ENCODE measurements at regions not wholly inside any gene's neighbourhood (a gene's known extent, or its start where the extent isn't known, plus 50 kb on each side); places are given as distances from the start of the nearest gene placed in this dataset.

GRCh38 chr3:87044409-87044808 is 53.5 kb upstream of the VGLL3 start:
- TF ChIP-seq CBX3 (IDR thresholded peaks at IDR 0.05; ENCODE audit: borderline replicate concordance, low read depth) (no peak), HDAC2 (IDR thresholded peaks at IDR 0.05) (no peak), BRCA1 (IDR thresholded peaks at IDR 0.05; ENCODE audit: low read depth, low read length) (no peak)
- H3K4me1 ChIP-seq (ENCODE audit: control insufficient read depth, insufficient read depth, low read length): no peaks in the 10 kb centered on the region
- intact Hi-C loops (cut with micrococcal nuclease; ENCODE audit: unreplicated experiment): no loop called here
- H3K79me2 ChIP-seq (ENCODE audit: control insufficient read depth, insufficient read depth, low read length): no peaks in the 10 kb centered on the region
- CTCF ChIA-PET: no interaction called here
- H3K27ac ChIP-seq (ENCODE audit: control insufficient read depth, insufficient read depth): no peak overlapping the region
- SMC1A ChIA-PET (ENCODE audit: uncharacterized antibody, unreplicated experiment): interaction anchor here (1.1 to 1.4 kb wide), 2 partner anchors 13 to 41 kb away, joined by 3 read pairs; no protein-coding TSS in a partner anchor
- WGBS (ENCODE audit: insufficient coverage, insufficient replicate concordance, low lambda C conversion rate, missing lambda C conversion rate): 0% methylated on average over 1 of the region's 1 CpG
- H3K9me3 ChIP-seq (replicated peaks; ENCODE audit: control insufficient read depth, insufficient read depth, low read length): no peaks in the 10 kb centered on the region
- H3K36me3 ChIP-seq (ENCODE audit: control insufficient read depth in 2 of 2, insufficient read depth in 2 of 2, low read length in 1 of 2): no peaks in the 10 kb centered on the region
- no peak overlapping the region for H3K9ac ChIP-seq (ENCODE audit: control insufficient read depth, insufficient read depth, low read length)
- DNase-seq (ENCODE audit: low read depth, low spot score) (no peak), ATAC-seq (no peak), FAIRE-seq (no peak)
- H2AFZ ChIP-seq (ENCODE audit: control insufficient read depth, low read depth, low read length): no peak overlapping the region
- no peaks in the 10 kb centered on the region for H3K27me3 ChIP-seq (replicated peaks in 1 of 2; ENCODE audit: control insufficient read depth in 2 of 2, insufficient read depth in 2 of 2, low read length in 1 of 2)
- RAD21 ChIA-PET (ENCODE audit: unreplicated experiment): no interaction called here
- BruUV-seq (replicated peaks): no TSS peak
- no peaks in the 10 kb centered on the region for H4K20me1 ChIP-seq (ENCODE audit: control insufficient read depth, insufficient read depth)
- H3K4me3 ChIP-seq: no peak overlapping the region
- no peak overlapping the region for H3K4me2 ChIP-seq (ENCODE audit: control insufficient read depth, insufficient read depth)
- POLR2A ChIA-PET: no interaction called here
- in situ Hi-C loops (cut with MboI): no loop called here

- ATAC-seq (no peak), FAIRE-seq (no peak), DNase-seq (ENCODE audit: low read depth, low spot score) (no peak)
- 81% methylated on average over 3 of the region's 3 CpGs for WGBS (ENCODE audit: insufficient coverage, insufficient replicate concordance, low lambda C conversion rate, missing lambda C conversion rate)
- H3K4me3 ChIP-seq: no peak overlapping the region
- BruUV-seq (replicated peaks): no TSS peak
- intact Hi-C loops (cut with micrococcal nuclease; ENCODE audit: unreplicated experiment) (no loop called here), in situ Hi-C loops (cut with MboI) (no loop called here)
- no peaks in the 10 kb centered on the region for H3K4me1 ChIP-seq (ENCODE audit: control insufficient read depth, insufficient read depth, low read length)
- no peak overlapping the region for H2AFZ ChIP-seq (ENCODE audit: control insufficient read depth, low read depth, low read length)
- POLR2A ChIA-PET: no interaction called here
- no peaks in the 10 kb centered on the region for H3K36me3 ChIP-seq (ENCODE audit: control insufficient read depth in 2 of 2, insufficient read depth in 2 of 2, low read length in 1 of 2)
- TF ChIP-seq MTA2 (IDR thresholded peaks at IDR 0.05; ENCODE audit: low read depth) (no peak), ZNF217 (IDR thresholded peaks at IDR 0.05) (no peak), TBL1XR1 (IDR thresholded peaks at IDR 0.05; ENCODE audit: low read depth, low read length) (no peak), POLR2AphosphoS2 (IDR thresholded peaks at IDR 0.05; ENCODE audit: low read depth, low read length) (no peak), ZZZ3 (IDR thresholded peaks at IDR 0.05; ENCODE audit: control insufficient read depth, insufficient read length, low read depth) (no peak)
- TF ChIP-seq, protein P1, sequence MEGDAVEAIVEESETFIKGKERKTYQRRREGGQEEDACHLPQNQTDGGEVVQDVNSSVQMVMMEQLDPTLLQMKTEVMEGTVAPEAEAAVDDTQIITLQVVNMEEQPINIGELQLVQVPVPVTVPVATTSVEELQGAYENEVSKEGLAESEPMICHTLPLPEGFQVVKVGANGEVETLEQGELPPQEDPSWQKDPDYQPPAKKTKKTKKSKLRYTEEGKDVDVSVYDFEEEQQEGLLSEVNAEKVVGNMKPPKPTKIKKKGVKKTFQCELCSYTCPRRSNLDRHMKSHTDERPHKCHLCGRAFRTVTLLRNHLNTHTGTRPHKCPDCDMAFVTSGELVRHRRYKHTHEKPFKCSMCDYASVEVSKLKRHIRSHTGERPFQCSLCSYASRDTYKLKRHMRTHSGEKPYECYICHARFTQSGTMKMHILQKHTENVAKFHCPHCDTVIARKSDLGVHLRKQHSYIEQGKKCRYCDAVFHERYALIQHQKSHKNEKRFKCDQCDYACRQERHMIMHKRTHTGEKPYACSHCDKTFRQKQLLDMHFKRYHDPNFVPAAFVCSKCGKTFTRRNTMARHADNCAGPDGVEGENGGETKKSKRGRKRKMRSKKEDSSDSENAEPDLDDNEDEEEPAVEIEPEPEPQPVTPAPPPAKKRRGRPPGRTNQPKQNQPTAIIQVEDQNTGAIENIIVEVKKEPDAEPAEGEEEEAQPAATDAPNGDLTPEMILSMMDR (IDR thresholded peaks at IDR 0.05 in 2 of 3, conservative IDR thresholded peaks at IDR 0.05 in 1 of 3; ENCODE audit: control insufficient read depth in 2 of 3, extremely low read depth in 1 of 3, insufficient read depth in 1 of 3, low read depth in 3 of 3, low read length in 3 of 3): no peak
- CTCF ChIA-PET: no interaction called here
- no peak overlapping the region for H3K9ac ChIP-seq (ENCODE audit: control insufficient read depth, insufficient read depth, low read length)
- no peaks in the 10 kb centered on the region for H3K9me3 ChIP-seq (replicated peaks; ENCODE audit: control insufficient read depth, insufficient read depth, low read length)
- no peaks in the 10 kb centered on the region for H3K27me3 ChIP-seq (replicated peaks in 1 of 2; ENCODE audit: control insufficient read depth in 2 of 2, insufficient read depth in 2 of 2, low read length in 1 of 2)
- RAD21 ChIA-PET (ENCODE audit: unreplicated experiment): no interaction called here
- H3K27ac ChIP-seq (ENCODE audit: control insufficient read depth, insufficient read depth): no peak overlapping the region
- no peak overlapping the region for H3K4me2 ChIP-seq (ENCODE audit: control insufficient read depth, insufficient read depth)
- SMC1A ChIA-PET (ENCODE audit: uncharacterized antibody, unreplicated experiment): no interaction called here
- H3K79me2 ChIP-seq (ENCODE audit: control insufficient read depth, insufficient read depth, low read length): no peaks in the 10 kb centered on the region
- no peaks in the 10 kb centered on the region for H4K20me1 ChIP-seq (ENCODE audit: control insufficient read depth, insufficient read depth)
Measured at GRCh38 chr3:87041191-87041590, 50.2 kb upstream of the VGLL3 start.
